A673 (cell line): ENCODE measurements at regions not wholly inside any gene's neighbourhood (a gene's known extent, or its start where the extent isn't known, plus 50 kb on each side); places are given as distances from the start of the nearest gene placed in this dataset.

Experiments used
- EZH2 ChIP-seq: fragments of 200-600 bp; sonication (generic); IDR thresholded peaks from 2 replicates; pipeline ENCODE4 v1.6.1; 2017; ENCODE audit warnings: borderline replicate concordance, low read depth, mild to moderate bottlenecking, mixed read lengths, antibody characterized with exemption, low read length; ENCODE audit not compliant: poor library complexity, severe bottlenecking
- TF ChIP-seq, protein P1 (sequence below): fragments of 300-800, 200-600 bp; sonication (generic); conservative IDR thresholded peaks from 2 replicates; pipeline ENCODE4 v1.5.1; 2017; ENCODE audit warnings: low read depth, mild to moderate bottlenecking, antibody characterized with exemption, low read length, moderate library complexity, mixed read lengths

DNA sequence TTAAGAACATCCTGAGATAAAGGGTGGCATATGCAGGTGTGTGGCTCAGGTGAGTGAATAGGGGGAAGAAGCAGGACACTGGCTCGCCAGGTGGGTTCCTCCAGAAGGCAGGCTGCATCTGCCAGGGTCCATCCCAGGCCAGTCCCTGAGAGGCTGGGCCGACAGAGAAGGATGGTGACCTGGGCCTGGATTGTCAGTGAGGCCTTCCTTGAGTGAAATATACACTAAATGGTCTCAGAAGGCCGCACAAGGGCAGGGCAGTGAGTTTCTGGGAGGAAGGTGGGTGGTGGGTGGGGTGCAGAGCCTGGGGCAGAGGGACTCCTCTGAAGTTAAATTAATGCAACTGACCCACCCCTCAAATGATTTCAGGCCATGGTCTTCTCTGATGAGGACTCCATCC is 182.1 kb downstream of the ANKRD30B start:
- TF ChIP-seq, protein P1, sequence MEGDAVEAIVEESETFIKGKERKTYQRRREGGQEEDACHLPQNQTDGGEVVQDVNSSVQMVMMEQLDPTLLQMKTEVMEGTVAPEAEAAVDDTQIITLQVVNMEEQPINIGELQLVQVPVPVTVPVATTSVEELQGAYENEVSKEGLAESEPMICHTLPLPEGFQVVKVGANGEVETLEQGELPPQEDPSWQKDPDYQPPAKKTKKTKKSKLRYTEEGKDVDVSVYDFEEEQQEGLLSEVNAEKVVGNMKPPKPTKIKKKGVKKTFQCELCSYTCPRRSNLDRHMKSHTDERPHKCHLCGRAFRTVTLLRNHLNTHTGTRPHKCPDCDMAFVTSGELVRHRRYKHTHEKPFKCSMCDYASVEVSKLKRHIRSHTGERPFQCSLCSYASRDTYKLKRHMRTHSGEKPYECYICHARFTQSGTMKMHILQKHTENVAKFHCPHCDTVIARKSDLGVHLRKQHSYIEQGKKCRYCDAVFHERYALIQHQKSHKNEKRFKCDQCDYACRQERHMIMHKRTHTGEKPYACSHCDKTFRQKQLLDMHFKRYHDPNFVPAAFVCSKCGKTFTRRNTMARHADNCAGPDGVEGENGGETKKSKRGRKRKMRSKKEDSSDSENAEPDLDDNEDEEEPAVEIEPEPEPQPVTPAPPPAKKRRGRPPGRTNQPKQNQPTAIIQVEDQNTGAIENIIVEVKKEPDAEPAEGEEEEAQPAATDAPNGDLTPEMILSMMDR, result no peak
- no peak for TF ChIP-seq EZH2
